A204.1 (cell line): ENCODE measurements at regions not wholly inside any gene's neighbourhood (a gene's known extent, or its start where the extent isn't known, plus 50 kb on each side); places are given as distances from the start of the nearest gene placed in this dataset.

Experiments used
- FAIRE-seq: peaks from 2 replicates; lab custom pipeline; 2012; peaks lifted over from hg19 to GRCh38; lab: Jason Lieb, UNC

DNA sequence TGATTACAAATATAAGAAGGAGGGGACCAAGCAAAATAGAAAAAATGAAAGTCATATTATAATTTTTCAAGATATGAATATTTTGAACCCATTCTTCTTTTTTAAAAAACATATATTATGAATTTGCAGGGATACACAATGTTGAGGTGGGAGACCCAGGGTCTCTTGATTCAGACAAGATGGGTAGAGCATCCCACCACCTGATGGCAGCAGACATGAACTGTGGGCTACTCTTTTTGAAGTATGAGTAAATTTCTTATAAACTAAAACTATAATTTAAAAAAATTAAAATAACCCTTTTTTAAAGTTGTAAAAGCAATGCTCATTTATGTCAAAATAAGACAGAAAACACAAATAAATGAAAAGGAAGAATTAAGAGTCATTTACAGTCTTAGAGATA, 202.7 kb upstream of the PRICKLE1 start:
- FAIRE-seq = no peak

DNA sequence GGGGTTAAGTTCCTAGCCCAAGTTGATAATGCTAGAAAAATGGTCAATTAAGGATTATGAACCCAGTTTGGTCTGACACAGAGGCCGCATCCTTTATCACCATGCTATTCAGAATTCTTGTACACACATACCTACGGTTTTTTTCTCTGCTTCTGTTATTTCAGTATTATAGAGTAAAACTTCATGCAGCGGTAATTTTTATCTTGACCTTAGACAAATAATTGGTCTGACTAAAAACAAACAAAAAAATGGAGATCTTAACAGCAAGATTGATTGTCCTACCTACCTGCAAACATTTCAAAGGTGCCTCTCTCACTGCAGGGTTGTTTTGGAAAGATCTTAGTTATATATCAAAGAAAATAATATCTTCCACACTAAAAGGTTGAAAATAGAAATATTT, 201.9 kb upstream of the PRICKLE1 start:
- FAIRE-seq = no peak

DNA sequence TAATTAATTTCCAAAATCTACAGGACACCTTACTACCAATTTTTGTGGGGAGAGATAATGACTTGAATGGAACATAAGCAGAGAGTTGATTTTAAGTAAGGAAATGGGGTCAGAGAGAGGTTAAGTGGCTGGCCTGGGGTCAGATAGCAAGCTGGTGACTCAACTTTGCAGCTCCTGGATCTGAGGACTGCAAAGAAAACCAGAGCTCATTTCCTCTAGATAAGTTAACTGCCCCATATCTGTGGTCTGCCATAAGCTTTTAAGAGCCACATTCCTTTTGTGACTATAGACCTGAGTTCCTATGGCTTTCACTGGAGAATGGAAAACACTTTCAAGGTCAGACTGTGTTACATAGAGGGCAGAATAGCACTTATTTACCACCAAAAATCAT, 201.2 kb upstream of the PRICKLE1 start:
- no peak for FAIRE-seq

DNA sequence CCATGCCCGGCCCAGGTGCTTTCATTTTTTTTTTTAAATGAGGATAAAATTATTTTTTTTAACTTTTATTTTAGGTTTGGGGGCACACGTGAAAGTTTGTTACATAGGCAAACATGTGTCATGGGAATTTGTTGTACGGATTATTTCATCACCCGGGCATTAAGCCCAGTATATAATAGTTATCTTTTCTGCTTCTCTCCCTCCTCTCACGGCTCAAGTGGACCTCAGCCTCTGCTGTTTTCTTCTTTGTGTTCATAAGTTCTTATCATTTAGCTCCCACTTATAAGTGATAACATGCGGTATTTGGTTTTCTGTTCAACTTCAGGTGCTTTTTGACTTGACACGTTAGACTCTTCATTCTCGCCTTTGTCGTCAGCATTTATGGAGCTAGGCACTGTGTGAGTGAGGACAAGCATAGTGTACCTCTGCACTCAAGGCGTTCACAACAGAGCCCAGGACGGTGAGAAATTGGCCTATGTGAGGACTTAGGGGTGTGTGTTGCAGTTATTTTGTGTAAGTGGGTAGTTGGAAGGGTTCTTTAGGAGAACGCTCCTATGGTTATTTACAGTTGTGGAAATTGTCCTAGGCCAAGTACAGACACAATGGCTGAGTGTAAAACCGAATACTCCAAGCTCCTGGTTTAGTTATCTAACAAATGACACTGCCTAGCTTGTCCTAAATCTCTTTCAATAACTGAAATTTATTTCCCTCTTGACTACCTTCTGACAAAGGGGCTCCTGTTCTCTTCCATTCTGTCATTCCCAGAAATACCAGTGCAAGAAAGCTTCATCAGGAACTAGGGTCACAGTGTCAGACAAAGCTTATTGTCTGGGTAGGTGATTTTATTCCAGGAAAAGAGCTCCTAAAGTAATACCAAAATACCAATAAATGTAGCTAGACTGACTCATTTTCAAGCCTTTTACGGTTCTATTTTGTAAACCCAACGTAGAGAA, 200.5 kb upstream of the PRICKLE1 start:
- FAIRE-seq = no peak

DNA sequence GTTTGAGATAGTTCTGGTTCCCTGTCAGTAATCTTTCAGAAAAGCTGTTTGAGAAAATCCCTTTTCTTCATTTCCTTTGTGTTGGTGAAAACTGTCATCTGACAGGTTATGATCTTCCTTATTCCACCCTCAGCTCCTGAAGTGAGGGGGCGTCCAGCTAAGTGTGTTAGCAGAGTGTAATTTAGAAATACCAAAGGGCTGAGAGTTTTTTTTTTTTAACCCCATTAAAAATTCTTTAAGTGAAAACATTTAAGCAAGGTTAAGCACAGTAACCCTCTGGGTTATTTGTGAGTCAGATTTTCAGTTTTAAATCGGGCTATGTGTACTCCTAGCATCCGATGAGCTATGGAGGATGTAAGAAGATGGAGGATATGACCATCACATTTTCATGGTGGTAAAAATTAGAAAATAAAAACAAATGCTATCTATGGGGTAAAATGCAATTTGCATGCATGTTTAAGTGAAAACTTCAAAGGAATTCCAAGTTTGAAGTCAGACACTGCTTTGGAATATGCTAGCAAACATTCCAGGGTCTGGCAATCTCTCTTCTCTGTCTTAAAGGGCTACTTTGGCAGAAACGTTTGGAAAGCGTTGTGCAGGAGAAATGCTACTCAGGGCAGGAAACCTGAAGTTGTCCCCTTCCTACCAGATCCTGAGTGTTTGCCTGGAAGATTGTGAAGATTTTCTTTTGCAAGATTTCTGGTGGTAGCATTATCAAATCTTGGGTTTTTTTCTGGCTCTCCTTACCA, 197.0 kb upstream of the PRICKLE1 start:
- no peak for FAIRE-seq

DNA sequence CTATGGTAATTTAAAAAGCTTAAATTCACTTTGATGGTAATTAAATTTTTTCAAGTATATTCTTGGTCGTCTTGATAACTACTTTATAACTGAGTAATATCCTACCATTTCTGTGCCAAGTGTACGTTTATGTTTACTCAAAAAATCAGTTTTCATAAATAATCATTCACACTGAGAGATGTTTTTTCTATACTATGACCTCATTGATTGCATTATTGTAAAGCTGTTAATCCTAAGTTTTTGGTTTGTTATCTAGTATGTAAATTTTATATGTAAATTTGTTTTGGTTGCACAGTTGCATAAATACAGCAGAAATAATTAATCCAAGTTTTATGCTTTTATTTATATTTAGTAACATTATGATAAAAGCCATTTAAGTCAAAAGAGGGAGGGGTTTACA, 196.4 kb upstream of the PRICKLE1 start:
- no peak for FAIRE-seq

DNA sequence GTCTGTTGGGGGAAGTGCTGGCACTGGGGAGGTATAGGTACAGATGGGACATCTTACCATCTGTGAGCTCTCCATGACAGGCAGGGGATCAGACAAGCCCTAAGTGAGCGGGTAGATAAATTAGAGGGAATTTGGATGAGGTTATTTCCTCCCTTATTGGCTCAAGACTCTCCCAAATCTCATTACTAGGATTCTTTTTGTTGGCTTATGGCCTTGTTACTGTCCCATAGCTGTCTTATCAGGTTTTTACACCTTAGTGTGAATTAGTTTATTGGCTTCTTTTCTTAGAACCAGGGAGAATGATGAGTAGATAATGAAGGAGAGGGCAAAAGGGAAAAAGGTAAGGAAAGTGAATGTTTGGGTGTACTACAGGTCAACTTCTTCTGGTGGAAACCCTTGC, 191.1 kb upstream of the PRICKLE1 start:
- FAIRE-seq = no peak

DNA sequence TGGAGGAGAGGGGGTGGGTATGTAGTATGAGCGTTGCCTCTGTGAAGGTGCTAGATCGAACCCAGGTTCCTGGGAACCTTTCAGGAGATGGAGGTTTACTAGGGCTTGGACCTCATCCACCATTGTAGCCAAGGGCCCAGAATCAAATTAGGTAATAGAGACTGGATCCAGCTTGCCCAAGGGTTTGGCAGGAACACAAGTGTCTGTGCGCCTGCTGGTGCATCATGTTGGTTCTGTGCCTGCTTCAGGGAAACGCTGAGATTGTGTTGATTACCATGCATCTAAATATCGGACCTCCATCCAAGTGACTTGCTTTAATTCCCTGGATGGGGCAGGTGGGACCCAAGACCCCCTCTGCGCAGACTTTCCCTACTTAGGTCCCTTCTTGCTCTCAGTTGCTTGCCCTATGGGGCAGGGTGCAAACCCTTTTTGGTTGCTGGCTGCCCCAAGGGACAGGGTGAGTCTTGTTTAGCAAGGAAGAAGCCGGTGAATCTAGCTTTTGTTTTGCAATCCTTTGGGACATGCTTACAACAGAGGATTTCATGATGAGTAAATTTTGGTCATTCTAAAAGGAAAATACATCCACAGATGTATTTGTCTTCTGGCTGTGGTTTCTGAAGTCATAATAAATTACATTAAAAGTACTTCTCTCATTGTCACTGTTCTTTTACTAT, 189.8 kb upstream of the PRICKLE1 start:
- FAIRE-seq = no peak

DNA sequence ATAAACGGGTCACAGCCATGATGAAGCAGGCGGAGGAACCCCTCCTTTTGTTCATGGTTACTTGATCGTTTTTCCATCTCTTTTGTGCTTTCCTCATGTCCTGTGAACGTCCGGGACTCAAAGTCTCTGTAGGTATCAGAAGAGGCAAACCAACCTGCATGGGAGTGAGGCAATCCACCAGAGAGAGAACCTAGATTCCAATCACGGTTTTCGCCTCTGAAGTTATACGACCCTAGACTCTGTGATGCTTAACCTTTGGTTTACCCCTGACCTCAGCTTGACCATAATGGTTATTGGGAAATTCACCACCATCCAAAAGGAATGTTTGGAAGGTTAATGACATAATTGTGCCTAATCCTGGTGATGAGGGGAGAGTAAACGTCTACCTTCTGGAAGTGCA, 186.8 kb upstream of the PRICKLE1 start:
- FAIRE-seq = no peak

DNA sequence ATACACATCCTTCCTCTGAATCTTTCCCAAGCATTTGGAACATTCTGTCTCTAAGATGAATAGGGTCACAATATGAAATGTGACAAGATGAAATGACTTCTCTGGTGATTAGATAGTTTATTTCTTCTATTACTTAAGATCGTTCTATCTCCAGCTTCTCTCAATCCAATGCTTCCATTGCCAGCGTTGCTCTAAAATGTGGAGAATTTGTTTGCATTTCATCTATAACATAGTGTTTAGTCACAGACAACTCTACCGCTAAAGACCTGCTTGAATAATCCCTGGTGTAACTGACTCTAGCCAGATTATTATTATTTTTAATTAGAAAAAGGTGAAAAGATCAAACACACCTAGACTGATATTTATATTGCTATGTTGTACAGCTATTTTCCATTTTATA, 184.7 kb upstream of the PRICKLE1 start:
- FAIRE-seq = no peak

DNA sequence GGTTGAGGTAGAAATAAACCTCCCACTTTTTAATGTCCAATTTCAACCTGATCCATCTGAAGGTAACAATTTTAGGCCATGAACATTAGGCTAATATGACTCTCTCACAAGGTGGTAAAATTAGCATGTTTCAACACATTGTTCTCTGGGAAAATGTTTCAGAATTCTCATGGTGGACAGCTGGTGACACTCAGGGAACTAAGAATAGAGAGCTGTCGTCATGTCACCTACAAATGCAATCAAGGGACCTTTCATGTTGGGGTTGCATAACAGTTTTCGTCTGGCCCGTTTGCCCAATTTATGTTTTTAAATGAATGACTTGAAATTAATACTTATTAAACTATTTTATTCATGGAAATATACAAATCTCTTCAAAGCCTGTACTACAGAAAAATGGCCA, 180.7 kb upstream of the PRICKLE1 start:
- no peak for FAIRE-seq

DNA sequence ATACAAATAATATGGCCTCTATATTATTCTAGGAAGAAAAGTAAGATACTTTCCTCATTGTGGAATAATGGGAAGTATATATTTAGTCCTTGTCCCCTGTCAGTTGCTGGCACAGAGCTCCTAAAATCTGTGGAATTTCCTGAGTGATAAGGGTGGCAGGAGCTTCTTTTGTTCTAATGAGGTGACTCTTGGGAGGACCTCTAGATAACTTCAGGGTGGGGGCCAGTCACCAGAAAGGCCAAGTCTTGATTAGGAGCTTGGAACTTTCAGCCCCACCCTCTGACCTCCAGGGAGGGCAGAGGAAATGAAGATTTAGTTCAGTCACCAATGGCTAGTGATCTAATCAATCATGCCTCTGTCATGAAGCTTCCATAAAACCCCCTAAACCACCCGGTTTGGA, 179.9 kb upstream of the PRICKLE1 start:
- FAIRE-seq = no peak

DNA sequence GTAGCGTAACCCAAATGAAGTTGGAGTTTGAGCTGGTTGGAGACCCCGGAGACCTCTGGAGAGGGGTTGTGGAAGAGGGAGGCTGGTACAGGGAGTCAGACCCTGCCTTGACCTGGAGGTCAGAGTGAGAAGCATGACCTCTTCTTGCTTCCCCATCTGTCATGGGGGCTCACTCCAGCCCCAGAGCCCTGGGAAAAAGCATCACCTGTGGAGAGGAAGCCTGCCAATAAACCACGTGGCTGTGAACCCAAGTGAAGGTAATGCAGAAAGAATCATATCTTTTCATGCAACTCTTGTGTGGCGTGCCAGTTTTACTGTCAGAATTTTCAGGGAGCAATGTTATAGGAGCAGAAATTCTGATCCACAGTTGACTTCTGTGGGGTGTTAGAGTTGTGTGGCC, 178.5 kb upstream of the PRICKLE1 start:
- no peak for FAIRE-seq

DNA sequence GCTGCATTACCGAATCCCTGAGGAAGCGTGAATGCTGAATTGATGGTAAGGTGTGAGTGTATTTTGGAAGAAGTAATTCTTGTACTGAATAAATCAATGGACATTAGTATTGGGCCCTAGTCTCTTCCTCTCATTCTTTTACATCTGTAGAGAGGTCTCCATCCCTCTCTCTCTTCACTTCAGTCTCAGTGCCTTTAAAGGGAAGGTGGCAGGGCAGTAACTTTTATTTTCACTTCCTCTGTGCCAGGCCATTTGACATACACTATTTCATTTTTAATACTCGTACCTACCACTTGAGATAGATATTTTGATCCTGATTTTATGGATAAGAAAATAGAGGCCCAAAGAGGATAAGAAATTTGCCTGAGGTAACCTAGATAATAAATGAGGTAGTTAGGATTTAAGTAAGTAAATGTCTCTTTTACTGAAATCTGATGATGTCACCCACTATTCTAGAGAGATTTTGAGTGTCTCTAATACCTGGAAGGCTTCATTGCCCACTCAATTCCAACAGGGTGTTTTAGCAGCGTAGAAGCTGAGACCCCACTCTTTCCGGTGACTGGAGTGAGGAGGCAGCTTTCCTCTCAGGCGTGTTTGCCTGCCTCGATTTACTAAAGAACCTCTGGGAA, 177.9 kb upstream of the PRICKLE1 start:
- no peak for FAIRE-seq

DNA sequence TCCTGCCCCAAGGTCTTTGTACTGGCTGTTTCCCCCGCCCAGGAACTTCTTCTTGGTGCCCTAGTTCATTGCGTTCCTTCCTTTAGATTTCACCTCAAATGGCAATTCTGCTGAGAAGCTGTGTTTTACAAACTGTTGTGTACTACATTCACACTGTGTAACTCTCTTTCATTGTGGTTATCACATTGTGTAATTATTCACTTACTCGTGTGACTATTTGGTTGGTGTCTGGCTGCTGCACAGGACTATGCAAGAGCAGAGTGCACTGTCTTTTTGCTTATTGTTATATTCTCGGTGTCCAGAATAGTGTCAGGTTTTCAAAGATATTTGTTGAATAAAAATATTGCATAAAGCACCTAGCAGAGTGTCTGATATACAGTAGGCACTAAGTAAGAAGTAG, 177.2 kb upstream of the PRICKLE1 start:
- no peak for FAIRE-seq

DNA sequence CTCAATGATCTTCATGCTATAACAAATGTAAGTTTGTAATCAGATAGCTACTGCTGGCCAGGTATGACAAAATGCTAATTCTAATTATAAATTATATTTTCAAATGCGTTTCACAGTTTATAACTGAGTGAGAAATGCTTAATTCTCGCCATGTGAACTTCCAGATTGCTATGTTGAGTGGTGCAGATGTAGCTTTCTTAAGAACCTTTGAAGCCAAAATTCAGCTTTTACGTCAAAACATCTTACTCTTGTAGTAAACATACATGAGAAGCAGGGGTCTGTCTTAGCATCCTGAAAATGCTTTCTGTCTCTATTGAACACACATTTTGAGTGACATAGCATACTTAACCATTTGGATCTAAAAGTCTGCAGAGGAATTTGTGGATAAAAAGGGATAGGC, 176.5 kb upstream of the PRICKLE1 start:
- no peak for FAIRE-seq

DNA sequence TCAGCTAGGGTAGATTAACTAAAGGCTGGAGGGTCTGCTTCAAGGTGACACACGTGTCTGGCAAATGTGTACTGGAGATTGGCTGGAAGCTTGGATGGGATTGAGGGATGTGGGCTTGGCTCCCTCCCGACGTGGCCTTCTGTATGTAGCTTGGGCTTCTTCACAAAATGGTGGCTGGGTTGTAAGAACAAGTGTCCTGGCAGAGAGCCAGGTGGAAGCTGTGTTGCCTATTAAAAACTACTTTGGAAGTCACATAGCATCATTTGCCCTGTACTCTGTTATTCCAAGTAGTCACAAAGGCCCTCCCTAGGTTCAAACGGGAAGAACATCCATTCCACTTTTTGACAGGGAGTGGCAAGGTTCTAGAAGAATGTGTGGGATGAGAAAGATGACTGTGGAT, 174.1 kb upstream of the PRICKLE1 start:
- no peak for FAIRE-seq

DNA sequence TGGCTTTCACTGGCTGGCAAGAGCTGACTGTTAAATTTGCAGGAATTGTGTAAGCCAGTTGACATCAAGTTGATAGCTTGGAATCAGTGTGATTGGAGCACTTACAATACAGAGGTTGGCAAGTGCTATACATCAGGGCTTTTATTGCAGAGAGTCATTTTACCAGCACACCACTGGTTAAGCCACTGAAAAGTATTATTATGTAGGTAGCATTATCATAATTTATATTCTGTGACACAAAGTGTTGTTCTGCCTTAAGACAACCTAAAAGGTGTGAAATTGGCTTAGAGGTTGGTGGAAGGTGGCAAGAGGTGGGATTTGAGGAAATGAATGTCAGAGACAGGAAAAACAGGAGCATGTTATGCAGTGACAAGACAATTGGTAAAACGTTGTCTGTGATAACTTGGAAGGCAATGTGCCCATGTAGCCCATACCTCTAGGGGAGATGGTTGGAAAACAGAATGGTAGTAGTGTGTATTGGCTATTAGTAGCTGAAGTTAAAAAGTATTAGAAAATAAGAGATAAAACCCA, 172.9 kb upstream of the PRICKLE1 start:
- FAIRE-seq = no peak

DNA sequence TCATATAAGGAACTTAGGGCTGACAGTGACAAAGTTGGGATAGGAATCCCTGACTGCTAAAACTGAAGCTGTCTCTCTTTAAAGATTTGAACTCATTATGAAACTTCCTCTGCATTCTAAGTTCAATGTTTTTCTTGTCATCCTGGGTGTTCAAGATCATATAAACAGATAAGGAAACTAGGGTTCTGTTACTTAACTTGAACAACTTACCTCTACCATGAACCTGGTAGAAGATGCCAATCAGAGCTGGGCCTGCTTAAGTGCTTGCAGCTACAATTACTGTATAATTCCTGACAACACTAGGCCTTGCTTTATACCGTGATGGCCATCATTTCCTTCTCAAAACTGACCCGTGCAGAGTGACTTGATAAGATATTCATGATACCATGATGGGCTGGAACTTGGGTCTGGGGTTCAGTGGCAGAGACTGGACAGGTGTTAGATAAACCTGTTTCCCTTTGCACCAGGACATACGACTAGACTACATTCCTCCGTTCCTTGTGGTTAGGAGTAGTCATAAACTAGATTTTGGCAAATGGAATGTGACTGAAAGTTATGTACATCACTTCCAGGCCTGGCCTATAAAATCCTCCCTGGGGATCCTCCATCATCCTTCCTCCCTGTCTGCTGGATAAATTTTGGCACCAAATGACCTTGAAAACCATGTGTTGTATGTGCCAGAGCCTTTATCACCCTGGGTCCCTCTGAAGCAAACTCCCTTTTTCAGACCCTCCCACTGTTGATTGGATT, 172.2 kb upstream of the PRICKLE1 start:
- no peak for FAIRE-seq

DNA sequence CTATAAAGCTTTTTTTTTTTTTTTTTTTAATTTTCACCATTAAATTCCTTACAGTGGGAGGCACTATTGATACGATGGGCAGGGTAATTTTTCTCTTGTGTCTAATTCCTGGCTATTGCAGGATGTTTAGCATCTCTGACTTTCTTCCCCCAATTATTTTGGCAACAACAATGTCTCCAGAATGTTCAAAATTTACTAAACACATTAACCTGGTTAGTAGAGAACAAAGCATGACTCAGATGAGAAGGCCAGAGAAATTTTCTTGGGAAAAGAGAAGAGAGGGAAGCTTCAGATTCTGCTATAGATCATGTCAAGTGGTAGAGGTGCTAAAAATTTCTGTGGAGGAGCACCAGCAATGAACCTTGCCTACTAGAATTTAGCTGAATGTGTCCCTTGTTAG, 171.5 kb upstream of the PRICKLE1 start:
- FAIRE-seq = no peak

DNA sequence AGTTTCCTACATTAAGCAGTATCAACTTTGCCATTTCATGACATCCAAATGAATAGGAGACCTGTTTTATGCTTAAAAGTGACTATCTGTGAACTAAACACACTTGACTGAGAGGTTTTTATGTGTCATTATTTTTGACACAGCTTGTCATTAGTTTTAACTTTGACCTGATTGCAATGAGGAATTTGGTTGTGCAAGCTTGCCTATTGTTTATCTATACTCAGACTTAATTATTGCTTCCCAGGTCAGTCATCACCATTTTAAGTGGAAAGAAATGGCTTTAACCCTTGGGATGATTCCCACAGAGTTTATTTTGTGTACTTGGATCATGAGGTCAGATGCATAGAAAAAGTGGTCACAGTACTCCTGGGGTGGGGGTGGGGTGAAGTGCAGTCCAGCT, 171.0 kb upstream of the PRICKLE1 start:
- no peak for FAIRE-seq
